ENCODE measurements at regions not wholly inside any gene's neighbourhood (a gene's known extent, or its start where the extent isn't known, plus 50 kb on each side); places are given as distances from the start of the nearest gene placed in this dataset.

- no peak overlapping the region for H3K9ac ChIP-seq
- no peak overlapping the region for H3K27ac ChIP-seq
- H4K20me1 ChIP-seq (ENCODE audit: insufficient read depth): no peaks in the 10 kb centered on the region
Measured at GRCh38 chr6:163694072-163694471, 279.6 kb downstream of the QKI start.

GRCh38 chr6:163691049-163691448, 276.5 kb downstream of the QKI start:
- Histone ChIP-seq H3K27me3 (ENCODE audit: insufficient read depth, low read depth) (no peaks in the 10 kb centered on the region), H3K4me1 (ENCODE audit: low read depth, poor library complexity, severe bottlenecking) (no peaks in the 10 kb centered on the region), H2AFZ (ENCODE audit: low read depth) (no peak overlapping the region), H3K4me3 (IDR thresholded peaks at IDR 0.05; ENCODE audit: insufficient read depth, low read depth, low read length) (no peak overlapping the region), H3K4me2 (no peak overlapping the region), H3K27ac (no peak overlapping the region), H4K20me1 (ENCODE audit: insufficient read depth) (no peaks in the 10 kb centered on the region), H3K79me2 (ENCODE audit: insufficient read depth, low read depth) (no peaks in the 10 kb centered on the region), H3K36me3 (ENCODE audit: insufficient read depth) (no peaks in the 10 kb centered on the region), H3K9ac (no peak overlapping the region)
- no peak for TF ChIP-seq CTCF (conservative IDR thresholded peaks at IDR 0.05; ENCODE audit: low read depth, low read length)

More at GRCh38 chr6:163694072-163694471, 279.6 kb downstream of the QKI start:
- Histone ChIP-seq H3K4me1 (ENCODE audit: low read depth, poor library complexity, severe bottlenecking) (no peaks in the 10 kb centered on the region), H3K4me3 (IDR thresholded peaks at IDR 0.05; ENCODE audit: insufficient read depth, low read depth, low read length) (no peak overlapping the region), H2AFZ (ENCODE audit: low read depth) (no peak overlapping the region), H3K79me2 (ENCODE audit: insufficient read depth, low read depth) (no peaks in the 10 kb centered on the region), H3K27me3 (ENCODE audit: insufficient read depth, low read depth) (no peaks in the 10 kb centered on the region), H3K4me2 (no peak overlapping the region), H3K36me3 (ENCODE audit: insufficient read depth) (no peaks in the 10 kb centered on the region)
- no peak for TF ChIP-seq CTCF (conservative IDR thresholded peaks at IDR 0.05; ENCODE audit: low read depth, low read length)

- H3K4me3 ChIP-seq (IDR thresholded peaks at IDR 0.05; ENCODE audit: insufficient read depth, low read depth, low read length): no peak overlapping the region
- TF ChIP-seq CTCF (conservative IDR thresholded peaks at IDR 0.05; ENCODE audit: low read depth, low read length): no peak
- no peaks in the 10 kb centered on the region for H3K27me3 ChIP-seq (ENCODE audit: insufficient read depth, low read depth)
- H2AFZ ChIP-seq (ENCODE audit: low read depth): no peak overlapping the region
- H3K79me2 ChIP-seq (ENCODE audit: insufficient read depth, low read depth): no peaks in the 10 kb centered on the region
- no peaks in the 10 kb centered on the region for H3K36me3 ChIP-seq (ENCODE audit: insufficient read depth)
- no peak overlapping the region for H3K27ac ChIP-seq
- H4K20me1 ChIP-seq (ENCODE audit: insufficient read depth): no peaks in the 10 kb centered on the region
- H3K4me1 ChIP-seq (ENCODE audit: low read depth, poor library complexity, severe bottlenecking): no peaks in the 10 kb centered on the region
- no peak overlapping the region for H3K4me2 ChIP-seq
- H3K9ac ChIP-seq: no peak overlapping the region
Measured at GRCh38 chr6:163688739-163689362, 274.3 kb downstream of the QKI start.

- Histone ChIP-seq H3K9ac (no peak overlapping the region), H3K4me3 (IDR thresholded peaks at IDR 0.05; ENCODE audit: insufficient read depth, low read depth, low read length) (no peak overlapping the region), H3K4me1 (ENCODE audit: low read depth, poor library complexity, severe bottlenecking) (no peaks in the 10 kb centered on the region), H3K27ac (no peak overlapping the region), H3K36me3 (ENCODE audit: insufficient read depth) (no peaks in the 10 kb centered on the region), H3K27me3 (ENCODE audit: insufficient read depth, low read depth) (no peaks in the 10 kb centered on the region), H2AFZ (ENCODE audit: low read depth) (no peak overlapping the region), H4K20me1 (ENCODE audit: insufficient read depth) (no peaks in the 10 kb centered on the region), H3K4me2 (no peak overlapping the region), H3K79me2 (ENCODE audit: insufficient read depth, low read depth) (no peaks in the 10 kb centered on the region)
- no peak for TF ChIP-seq CTCF (conservative IDR thresholded peaks at IDR 0.05; ENCODE audit: low read depth, low read length)
Measured at GRCh38 chr6:163687075-163687474, 272.6 kb downstream of the QKI start.
